OCI-LY7 (cell line): ENCODE measurements at regions not wholly inside any gene's neighbourhood (a gene's known extent, or its start where the extent isn't known, plus 50 kb on each side); places are given as distances from the start of the nearest gene placed in this dataset.

Experiments used
- BruUV-seq: library from RNA; stranded (reverse); fragments of 400-500 nt; replicated peaks from 2 replicates; lab custom pipeline; 2021; lab: Mats Ljungman, UMichigan
- CTCF ChIA-PET: fragments of 300-600 bp; sonication (Branson Sonifier 250); formaldehyde crosslinking; loops from one replicate; lab custom pipeline; 2022; ENCODE audit warnings: antibody characterized with exemption; ENCODE audit not compliant: unreplicated experiment; lab: Charles Lee
- POLR2A ChIA-PET: fragments of 300-600 bp; sonication (Branson Sonifier 250); formaldehyde crosslinking; loops from one replicate; lab custom pipeline; 2022; ENCODE audit warnings: antibody characterized with exemption; lab: Charles Lee
- DNase-seq: peaks from one replicate; pipeline ENCODE4 v3.0.0-alpha.2; 2015; ENCODE audit warnings: low spot score
- H2AFZ ChIP-seq: fragments of 200-600 bp; sonication (generic), shearing (Covaris generic); 2 replicates; pipeline ENCODE4 v1.6.1; 2014; ENCODE audit warnings: mild to moderate bottlenecking, antibody characterized with exemption, low read length, moderate library complexity
- H3K27ac ChIP-seq: fragments of 200-600 bp; sonication (generic); 2 replicates; pipeline ENCODE4 v1.5.1; 2014; ENCODE audit warnings: mixed run types, low read depth, mild to moderate bottlenecking, moderate library complexity, low read length, inconsistent platforms; ENCODE audit not compliant: poor library complexity, severe bottlenecking
- H3K36me3 ChIP-seq: fragments of 200-600 bp; sonication (generic); 2 replicates; pipeline ENCODE4 v1.6.1; 2014; ENCODE audit warnings: mild to moderate bottlenecking, antibody characterized with exemption, low read length, moderate library complexity, mixed read lengths; ENCODE audit not compliant: insufficient read depth
- H3K4me1 ChIP-seq: fragments of 200-600 bp; sonication (generic); 2 replicates; pipeline ENCODE4 v1.5.1; 2014; ENCODE audit warnings: mild to moderate bottlenecking, low read length; ENCODE audit not compliant: insufficient read depth, poor library complexity, severe bottlenecking
- H3K4me2 ChIP-seq: fragments of 200-600 bp; sonication (generic); 2 replicates; pipeline ENCODE4 v1.6.1; 2014; ENCODE audit warnings: mild to moderate bottlenecking, low read length
- H3K4me3 ChIP-seq: fragments of 200-600 bp; sonication (generic); 2 replicates; pipeline ENCODE4 v1.5.1; 2014; ENCODE audit warnings: mild to moderate bottlenecking, low read depth, low read length; ENCODE audit not compliant: poor library complexity, severe bottlenecking
- H3K79me2 ChIP-seq: fragments of 200-600 bp; sonication (generic); 2 replicates; pipeline ENCODE4 v1.6.1; 2016; ENCODE audit warnings: low read depth, mild to moderate bottlenecking, low read length, moderate library complexity, mixed read lengths; ENCODE audit not compliant: insufficient read depth
- H3K9me2 ChIP-seq: fragments of 200-600 bp; sonication (generic); 2 replicates; pipeline ENCODE4 v1.6.1; 2016; ENCODE audit warnings: mild to moderate bottlenecking, low read length, mixed read lengths; ENCODE audit not compliant: insufficient read depth
- H3K9me3 ChIP-seq: fragments of 200-600 bp; sonication (generic); 2 replicates; pipeline ENCODE4 v1.6.1; 2014; ENCODE audit warnings: mild to moderate bottlenecking, mixed run types, low read length, mixed read lengths
- H4K20me1 ChIP-seq: fragments of 200-600 bp; sonication (generic); 2 replicates; pipeline ENCODE4 v1.6.1; 2014; ENCODE audit warnings: mild to moderate bottlenecking, antibody characterized with exemption, low read length, moderate library complexity, mixed read lengths; ENCODE audit not compliant: insufficient read depth
- EZH2phosphoT487 ChIP-seq: fragments of 200-600 bp; sonication (generic); IDR thresholded peaks from 2 replicates; pipeline ENCODE4 v1.6.1; 2018; ENCODE audit warnings: low read depth, borderline replicate concordance, mild to moderate bottlenecking, mixed run types, antibody characterized with exemption, low read length, moderate library complexity, mixed read lengths
- intact Hi-C: fragments of 100-400 bp; cut with micrococcal nuclease; formaldehyde crosslinking; loops from one replicate; pipeline ENCODE4 v1.10.0; 2022; ENCODE audit not compliant: unreplicated experiment
- TF ChIP-seq, protein P1 (sequence below): fragments of 200-600 bp; sonication (generic); conservative IDR thresholded peaks from 2 replicates; pipeline ENCODE4 v1.5.1; 2014; ENCODE audit warnings: mild to moderate bottlenecking, antibody characterized with exemption, low read length, moderate library complexity, mixed read lengths

- BruUV-seq: no TSS peak
- CTCF ChIA-PET: no interaction called here
These were observed 94.5 kb upstream of the IL15 start for GRCh38 chr4:141541851-141542250.

DNA sequence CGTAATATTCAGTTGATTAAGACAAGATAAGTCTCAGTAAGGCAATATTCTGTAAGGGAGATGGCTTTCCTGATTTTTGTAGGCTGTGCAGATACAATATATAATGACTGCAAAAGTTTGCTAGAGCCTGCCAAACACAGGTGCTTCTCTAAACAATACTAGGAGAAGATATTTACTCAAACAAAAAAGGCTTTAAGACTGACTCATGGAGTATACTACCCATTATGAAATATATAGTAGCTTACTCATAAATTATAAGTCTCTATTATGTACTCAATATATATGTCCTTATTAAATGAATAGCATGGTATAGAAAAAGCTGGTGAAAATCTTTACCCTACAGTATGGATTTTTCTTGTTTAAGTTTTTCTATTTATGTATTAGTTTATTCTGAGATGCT is 93.2 kb upstream of the IL15 start:
- no peak overlapping the region for H3K4me2 ChIP-seq
- TF ChIP-seq EZH2phosphoT487: no peak
- TF ChIP-seq, protein P1, sequence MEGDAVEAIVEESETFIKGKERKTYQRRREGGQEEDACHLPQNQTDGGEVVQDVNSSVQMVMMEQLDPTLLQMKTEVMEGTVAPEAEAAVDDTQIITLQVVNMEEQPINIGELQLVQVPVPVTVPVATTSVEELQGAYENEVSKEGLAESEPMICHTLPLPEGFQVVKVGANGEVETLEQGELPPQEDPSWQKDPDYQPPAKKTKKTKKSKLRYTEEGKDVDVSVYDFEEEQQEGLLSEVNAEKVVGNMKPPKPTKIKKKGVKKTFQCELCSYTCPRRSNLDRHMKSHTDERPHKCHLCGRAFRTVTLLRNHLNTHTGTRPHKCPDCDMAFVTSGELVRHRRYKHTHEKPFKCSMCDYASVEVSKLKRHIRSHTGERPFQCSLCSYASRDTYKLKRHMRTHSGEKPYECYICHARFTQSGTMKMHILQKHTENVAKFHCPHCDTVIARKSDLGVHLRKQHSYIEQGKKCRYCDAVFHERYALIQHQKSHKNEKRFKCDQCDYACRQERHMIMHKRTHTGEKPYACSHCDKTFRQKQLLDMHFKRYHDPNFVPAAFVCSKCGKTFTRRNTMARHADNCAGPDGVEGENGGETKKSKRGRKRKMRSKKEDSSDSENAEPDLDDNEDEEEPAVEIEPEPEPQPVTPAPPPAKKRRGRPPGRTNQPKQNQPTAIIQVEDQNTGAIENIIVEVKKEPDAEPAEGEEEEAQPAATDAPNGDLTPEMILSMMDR: no peak
- intact Hi-C loops: no loop called here
- no peak overlapping the region for H2AFZ ChIP-seq
- CTCF ChIA-PET: no interaction called here
- no peak overlapping the region for H3K4me3 ChIP-seq
- BruUV-seq: no TSS peak
- H3K4me1 ChIP-seq: no peaks in the 10 kb centered on the region
- no peak overlapping the region for H3K27ac ChIP-seq
- H3K9me3 ChIP-seq: 0 out of 2 replicates have a peak, but pooled peaks cover 2% of the 10 kb centered on the region
- no peaks in the 10 kb centered on the region for H3K79me2 ChIP-seq
- H4K20me1 ChIP-seq: no peaks in the 10 kb centered on the region
- H3K9me2 ChIP-seq: no peaks in the 10 kb centered on the region
- no peaks in the 10 kb centered on the region for H3K36me3 ChIP-seq
- no peak for DNase-seq
- POLR2A ChIA-PET: no interaction called here

More at GRCh38 chr4:141541851-141542250, 94.5 kb upstream of the IL15 start:
- Histone ChIP-seq H3K4me2 (no peak overlapping the region), H4K20me1 (no peaks in the 10 kb centered on the region), H3K9me2 (no peaks in the 10 kb centered on the region), H3K27ac (no peak overlapping the region), H3K79me2 (no peaks in the 10 kb centered on the region), H3K4me3 (no peak overlapping the region), H3K4me1 (no peaks in the 10 kb centered on the region), H3K9me3 (0 out of 2 replicates have a peak, but pooled peaks cover 5% of the 10 kb centered on the region), H2AFZ (no peak overlapping the region), H3K36me3 (no peaks in the 10 kb centered on the region)
- no peak for DNase-seq
- POLR2A ChIA-PET: no interaction called here
- TF ChIP-seq, protein P1: no peak
- TF ChIP-seq EZH2phosphoT487: no peak
- intact Hi-C loops: no loop called here

DNA sequence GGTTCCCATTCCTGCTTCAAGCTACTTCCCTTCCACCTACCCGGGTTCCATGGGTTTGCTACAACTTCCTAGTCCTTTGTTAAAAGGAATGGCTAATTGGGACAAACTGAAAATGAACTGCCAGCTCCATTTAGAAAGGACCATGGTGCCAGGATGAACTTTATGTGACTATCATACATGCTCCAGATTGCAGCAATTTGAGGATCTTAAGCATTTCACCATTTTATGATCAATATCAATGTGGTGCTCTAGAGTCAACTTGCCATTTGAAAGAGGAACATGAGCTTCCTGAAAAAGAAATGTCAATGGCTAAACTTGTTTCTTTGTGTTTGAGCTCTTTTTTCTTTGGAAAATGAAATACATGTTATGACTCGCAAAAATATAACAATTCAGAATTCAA is 92.7 kb upstream of the IL15 start:
- no TSS peak for BruUV-seq
- no peaks in the 10 kb centered on the region for H3K4me1 ChIP-seq
- H3K27ac ChIP-seq: no peak overlapping the region
- ChIA-PET POLR2A (no interaction called here), CTCF (no interaction called here)
- H3K4me3 ChIP-seq: no peak overlapping the region
- no peak overlapping the region for H3K4me2 ChIP-seq
- no peaks in the 10 kb centered on the region for H3K9me3 ChIP-seq
- H3K9me2 ChIP-seq: no peaks in the 10 kb centered on the region
- H3K36me3 ChIP-seq: no peaks in the 10 kb centered on the region
- DNase-seq: no peak
- no peaks in the 10 kb centered on the region for H3K79me2 ChIP-seq
- H2AFZ ChIP-seq: no peak overlapping the region
- TF ChIP-seq EZH2phosphoT487: no peak
- TF ChIP-seq, protein P1: no peak
- H4K20me1 ChIP-seq: no peaks in the 10 kb centered on the region
- intact Hi-C loops: no loop called here
